ENCODE measurements at regions not wholly inside any gene's neighbourhood (a gene's known extent, or its start where the extent isn't known, plus 50 kb on each side); places are given as distances from the start of the nearest gene placed in this dataset.

DNA sequence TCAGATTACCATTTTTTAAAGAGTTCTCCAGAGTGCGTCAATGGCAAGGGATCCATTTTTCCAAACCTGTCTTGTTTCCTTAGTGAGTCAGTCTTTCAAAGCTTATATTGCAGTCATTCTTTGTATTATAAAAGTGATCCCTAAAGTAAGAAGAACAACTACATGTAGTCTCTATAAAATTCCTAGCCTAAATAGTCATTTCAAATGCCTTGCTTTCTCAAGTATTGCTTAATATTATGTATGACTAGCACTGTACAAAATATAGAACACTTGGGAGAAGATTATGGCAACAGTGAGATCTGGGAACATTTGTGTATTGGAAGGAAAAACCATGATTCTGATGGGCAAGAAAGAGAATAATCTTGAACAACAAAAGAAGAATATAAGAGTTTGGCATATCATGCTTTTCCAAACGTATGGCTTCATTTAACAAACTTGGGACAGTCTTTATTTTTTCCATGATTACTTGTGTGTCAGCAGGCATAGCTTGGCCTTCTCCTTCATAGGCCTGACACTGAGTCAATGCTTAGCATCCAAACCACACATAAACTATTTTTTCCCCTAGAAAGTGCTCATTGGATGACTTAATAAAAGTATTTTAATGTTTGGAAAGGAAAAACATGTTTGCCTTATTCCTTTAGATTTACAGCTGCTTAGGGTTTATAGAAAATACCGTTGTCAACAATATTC, 547.4 kb downstream of the LTN1 start:
- no peak for TF ChIP-seq CTCF (IDR thresholded peaks at IDR 0.05; ENCODE audit: borderline replicate concordance)

DNA sequence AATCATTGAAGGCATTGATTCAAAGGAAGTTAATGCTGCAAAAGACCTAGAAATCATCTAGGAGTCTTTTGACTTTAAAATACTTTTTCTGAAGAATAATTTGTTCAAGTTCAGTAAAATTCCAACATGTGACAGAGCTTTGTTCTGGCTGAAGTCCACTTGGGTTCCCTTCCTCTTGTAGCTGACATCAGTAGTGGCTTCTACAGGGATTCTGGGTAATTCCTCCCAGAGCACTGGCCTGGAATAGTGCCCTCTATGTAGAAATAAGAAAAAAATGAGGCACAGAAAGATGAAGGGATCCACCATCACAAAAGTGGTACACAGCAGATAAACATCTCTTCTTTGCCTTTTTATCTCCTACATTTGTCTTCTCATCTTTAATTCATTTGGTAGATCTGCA, 548.1 kb downstream of the LTN1 start:
- Histone ChIP-seq H3K27ac (replicated peaks) (no peak overlapping the region), H3K4me3 (no peak overlapping the region), H3K4me1 (no peaks in the 10 kb centered on the region), H3K27me3 (ENCODE audit: low read depth) (no peaks in the 10 kb centered on the region), H3K36me3 (no peaks in the 10 kb centered on the region), H3K9me3 (replicated peaks) (no peaks in the 10 kb centered on the region)
- TF ChIP-seq CTCF (IDR thresholded peaks at IDR 0.05; ENCODE audit: borderline replicate concordance): no peak
- intact Hi-C loops (cut with micrococcal nuclease): no loop called here
- no peak for DNase-seq

More for the DNA sequence above, 547.4 kb downstream of the LTN1 start:
- Histone ChIP-seq H3K4me3 (no peak overlapping the region), H3K27ac (replicated peaks) (no peak overlapping the region), H3K27me3 (ENCODE audit: low read depth) (no peaks in the 10 kb centered on the region), H3K9me3 (replicated peaks) (no peaks in the 10 kb centered on the region), H3K36me3 (no peaks in the 10 kb centered on the region), H3K4me1 (no peaks in the 10 kb centered on the region)
- DNase-seq: no peak
- intact Hi-C loops (cut with micrococcal nuclease): no loop called here

DNA sequence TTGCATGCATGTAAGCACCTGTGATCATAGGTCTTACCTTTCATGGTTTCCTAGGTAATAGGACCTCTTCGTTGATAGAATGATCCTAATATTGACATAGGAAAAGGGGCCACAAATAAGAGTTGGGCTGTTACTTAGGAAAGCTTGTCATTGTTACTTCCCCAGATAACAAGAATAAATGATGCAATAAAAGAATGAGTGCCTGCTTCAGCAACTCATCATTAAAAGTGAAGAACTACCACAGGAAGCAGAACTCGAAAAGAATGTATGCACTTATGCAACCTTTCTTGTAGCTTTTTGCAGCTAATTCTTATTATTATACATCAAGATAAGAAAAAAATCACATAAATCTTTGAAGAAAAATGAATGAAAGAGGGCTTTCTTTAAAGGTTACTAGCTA, 548.6 kb downstream of the LTN1 start:
- intact Hi-C loops (cut with micrococcal nuclease): no loop called here
- no peak for TF ChIP-seq CTCF (IDR thresholded peaks at IDR 0.05; ENCODE audit: borderline replicate concordance)
- H3K27ac ChIP-seq (replicated peaks): no peak overlapping the region
- DNase-seq: no peak
- no peaks in the 10 kb centered on the region for H3K27me3 ChIP-seq (ENCODE audit: low read depth)
- H3K36me3 ChIP-seq: no peaks in the 10 kb centered on the region
- H3K9me3 ChIP-seq (replicated peaks): no peaks in the 10 kb centered on the region
- no peaks in the 10 kb centered on the region for H3K4me1 ChIP-seq
- no peak overlapping the region for H3K4me3 ChIP-seq

GRCh38 chr21:28442624-28443023, 550.1 kb downstream of the LTN1 start:
- no peaks in the 10 kb centered on the region for H3K4me1 ChIP-seq
- H3K36me3 ChIP-seq: no peaks in the 10 kb centered on the region
- TF ChIP-seq CTCF (IDR thresholded peaks at IDR 0.05; ENCODE audit: borderline replicate concordance): no peak
- no peak overlapping the region for H3K4me3 ChIP-seq
- intact Hi-C loops (cut with micrococcal nuclease): no loop called here
- no peaks in the 10 kb centered on the region for H3K9me3 ChIP-seq (replicated peaks)
- no peak overlapping the region for H3K27ac ChIP-seq (replicated peaks)
- no peaks in the 10 kb centered on the region for H3K27me3 ChIP-seq (ENCODE audit: low read depth)
- DNase-seq: no peak

GRCh38 chr21:28442085-28442484, 550.6 kb downstream of the LTN1 start:
- DNase-seq: no peak
- TF ChIP-seq CTCF (IDR thresholded peaks at IDR 0.05; ENCODE audit: borderline replicate concordance): no peak
- H3K36me3 ChIP-seq: no peaks in the 10 kb centered on the region
- H3K27me3 ChIP-seq (ENCODE audit: low read depth): no peaks in the 10 kb centered on the region
- no peaks in the 10 kb centered on the region for H3K9me3 ChIP-seq (replicated peaks)
- no peak overlapping the region for H3K4me3 ChIP-seq
- no peaks in the 10 kb centered on the region for H3K4me1 ChIP-seq
- intact Hi-C loops (cut with micrococcal nuclease): no loop called here
- H3K27ac ChIP-seq (replicated peaks): no peak overlapping the region

Data from left ventricle myocardium inferior (tissue), 1 donor.